ENCODE measurements at regions not wholly inside any gene's neighbourhood (a gene's known extent, or its start where the extent isn't known, plus 50 kb on each side); places are given as distances from the start of the nearest gene placed in this dataset.

- Histone ChIP-seq H3K27ac (ENCODE audit: low read length) (no peak overlapping the region), H3K27me3 (replicated peaks; ENCODE audit: insufficient read depth, low read length) (no peaks in the 10 kb centered on the region), H3K9me2 (replicated peaks; ENCODE audit: insufficient read depth, low read length) (no peaks in the 10 kb centered on the region), H3K4me1 (ENCODE audit: low read length) (peaks cover 15% of the 10 kb centered on the region), H3K79me2 (ENCODE audit: low read length) (no peaks in the 10 kb centered on the region), H2AFZ (ENCODE audit: low read length) (no peak overlapping the region), H3K4me2 (ENCODE audit: low read depth, low read length) (no peak overlapping the region), H3K9me3 (replicated peaks; ENCODE audit: insufficient read depth, low read length) (no peaks in the 10 kb centered on the region), H3K4me3 (ENCODE audit: low read length) (no peak overlapping the region), H3K9ac (ENCODE audit: low read length) (no peak overlapping the region), H3F3A (ENCODE audit: insufficient read depth, low read length) (peaks cover 7% of the 10 kb centered on the region; the same call in 1 of the 2 replicates), H3K36me3 (replicated peaks; ENCODE audit: insufficient read depth, low read length) (no peaks in the 10 kb centered on the region), H4K20me1 (ENCODE audit: insufficient read depth, low read length) (no peaks in the 10 kb centered on the region)
- DNase-seq, result no peak
- TF ChIP-seq EZH2 (optimal IDR thresholded peaks at IDR 0.05; ENCODE audit: low read depth, low read length) (no peak), CTCF (IDR thresholded peaks at IDR 0.05; ENCODE audit: low read length) (no peak), EZH2phosphoT487 (IDR thresholded peaks at IDR 0.05; ENCODE audit: low read length) (no peak)
Observed at GRCh38 chr6:1479601-1480221, 90.3 kb downstream of the FOXF2 start.

- H3K9me2 ChIP-seq (replicated peaks; ENCODE audit: insufficient read depth, low read length), result no peaks in the 10 kb centered on the region
- H3K4me1 ChIP-seq (ENCODE audit: low read length), result peaks cover 15% of the 10 kb centered on the region
- H3K4me2 ChIP-seq (ENCODE audit: low read depth, low read length), result no peak overlapping the region
- H3K36me3 ChIP-seq (replicated peaks; ENCODE audit: insufficient read depth, low read length), result no peaks in the 10 kb centered on the region
- no peak overlapping the region for H2AFZ ChIP-seq (ENCODE audit: low read length)
- H3K9ac ChIP-seq (ENCODE audit: low read length), result no peak overlapping the region
- H3K27ac ChIP-seq (ENCODE audit: low read length), result no peak overlapping the region
- H4K20me1 ChIP-seq (ENCODE audit: insufficient read depth, low read length), result no peaks in the 10 kb centered on the region
- TF ChIP-seq CTCF (IDR thresholded peaks at IDR 0.05; ENCODE audit: low read length), result no peak
- TF ChIP-seq EZH2phosphoT487 (IDR thresholded peaks at IDR 0.05; ENCODE audit: low read length), result no peak
- DNase-seq, result no peak
- H3K4me3 ChIP-seq (ENCODE audit: low read length), result no peak overlapping the region
- no peaks in the 10 kb centered on the region for H3K79me2 ChIP-seq (ENCODE audit: low read length)
- no peaks in the 10 kb centered on the region for H3K9me3 ChIP-seq (replicated peaks; ENCODE audit: insufficient read depth, low read length)
- no peaks in the 10 kb centered on the region for H3K27me3 ChIP-seq (replicated peaks; ENCODE audit: insufficient read depth, low read length)
- peaks cover 7% of the 10 kb centered on the region; the same call in 1 of the 2 replicates for H3F3A ChIP-seq (ENCODE audit: insufficient read depth, low read length)
Observed at GRCh38 chr6:1481286-1481685, 91.9 kb downstream of the FOXF2 start.

GRCh38 chr6:1482381-1483166 is 93.2 kb downstream of the FOXF2 start:
- Histone ChIP-seq H3K27ac (ENCODE audit: low read length) (peak overlapping the region; percentile 68; the same call in 1 of the 2 replicates), H4K20me1 (ENCODE audit: insufficient read depth, low read length) (no peaks in the 10 kb centered on the region), H3K4me1 (ENCODE audit: low read length) (peaks cover 15% of the 10 kb centered on the region), H3K9me2 (replicated peaks; ENCODE audit: insufficient read depth, low read length) (no peaks in the 10 kb centered on the region), H2AFZ (ENCODE audit: low read length) (peak overlapping the region; percentile 23), H3K27me3 (replicated peaks; ENCODE audit: insufficient read depth, low read length) (no peaks in the 10 kb centered on the region), H3K4me2 (ENCODE audit: low read depth, low read length) (peak overlapping the region; percentile 41), H3K36me3 (replicated peaks; ENCODE audit: insufficient read depth, low read length) (no peaks in the 10 kb centered on the region), H3F3A (ENCODE audit: insufficient read depth, low read length) (peaks cover 7% of the 10 kb centered on the region; the same call in 1 of the 2 replicates), H3K4me3 (ENCODE audit: low read length) (no peak overlapping the region), H3K9ac (ENCODE audit: low read length) (no peak overlapping the region), H3K9me3 (replicated peaks; ENCODE audit: insufficient read depth, low read length) (no peaks in the 10 kb centered on the region), H3K79me2 (ENCODE audit: low read length) (no peaks in the 10 kb centered on the region)
- TF ChIP-seq EZH2phosphoT487 (IDR thresholded peaks at IDR 0.05; ENCODE audit: low read length) (no peak), CTCF (IDR thresholded peaks at IDR 0.05; ENCODE audit: low read length) (no peak), EZH2 (optimal IDR thresholded peaks at IDR 0.05; ENCODE audit: low read depth, low read length) (no peak)
- DNase-seq, result peak; percentile 9
